ENCODE measurements at regions not wholly inside any gene's neighbourhood (a gene's known extent, or its start where the extent isn't known, plus 50 kb on each side); places are given as distances from the start of the nearest gene placed in this dataset.

DNA sequence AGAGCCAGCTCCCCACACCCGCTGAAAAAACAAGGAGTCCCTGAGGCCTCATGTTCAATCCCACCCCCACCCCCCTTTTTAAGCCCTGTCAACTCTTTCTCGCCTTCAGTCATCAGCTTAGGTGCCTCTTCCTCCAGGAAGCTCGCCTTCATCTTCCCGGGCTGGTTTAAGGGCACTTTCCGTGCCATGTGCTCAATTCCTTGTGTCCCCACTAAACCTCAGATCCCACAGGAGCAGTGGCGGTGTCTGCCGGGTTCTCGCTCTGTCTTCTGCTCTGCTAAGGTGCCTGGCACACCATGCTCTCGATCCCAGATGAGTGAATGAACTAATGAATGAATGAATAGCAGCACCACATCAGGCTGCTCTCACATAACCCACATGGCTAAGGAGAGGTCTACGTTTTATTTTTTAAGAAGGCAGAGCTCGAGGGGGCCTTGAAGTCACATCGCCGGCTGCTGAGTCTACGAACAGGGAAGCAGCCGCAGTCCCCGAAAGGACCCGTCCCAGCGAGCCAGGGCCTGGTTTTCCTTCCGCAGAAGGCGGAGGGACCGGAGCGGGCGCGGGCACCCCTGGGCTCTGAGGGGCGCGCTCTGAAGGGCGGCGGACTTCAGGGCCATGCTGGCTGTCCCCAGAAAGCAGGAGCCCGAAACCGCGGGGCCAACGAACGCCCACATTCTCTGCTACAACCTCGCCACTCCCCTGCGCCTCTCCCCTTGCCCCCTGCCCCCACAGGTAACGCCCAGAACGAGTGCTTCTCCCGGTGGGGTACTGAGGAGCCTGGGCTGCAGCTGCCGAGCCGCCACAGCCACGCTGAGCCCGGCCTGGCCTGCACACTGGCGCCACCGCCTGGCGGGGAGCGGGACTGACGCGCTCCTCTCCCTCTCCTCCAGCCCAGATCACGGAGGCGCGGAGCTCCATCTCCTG, 73.4 kb upstream of the KCNMA1 start:
- Histone ChIP-seq H3K9ac (peak overlapping the region; percentile 71), H3K9me3 (no peaks in the 10 kb centered on the region), H3K4me3 (peak overlapping the region; percentile 67), H3K4me1 (peaks cover 7% of the 10 kb centered on the region), H3K27me3 (no peaks in the 10 kb centered on the region), H3K36me3 (no peaks in the 10 kb centered on the region), H3K4me2 (peak overlapping the region; percentile 95), H3K27ac (peak overlapping the region; percentile 63), H4K20me1 (no peaks in the 10 kb centered on the region)
- TF ChIP-seq Cebpa-rat (IDR thresholded peaks at IDR 0.05) = no peak

- Histone ChIP-seq H3K27ac (no peak overlapping the region), H3K9ac (no peak overlapping the region), H3K27me3 (no peaks in the 10 kb centered on the region), H4K20me1 (no peaks in the 10 kb centered on the region), H3K4me2 (peak overlapping the region; percentile 95; the same call in 1 of the 2 replicates), H3K4me1 (peaks cover 7% of the 10 kb centered on the region), H3K36me3 (no peaks in the 10 kb centered on the region), H3K4me3 (no peak overlapping the region), H3K9me3 (no peaks in the 10 kb centered on the region)
- no peak for TF ChIP-seq Cebpa-rat (IDR thresholded peaks at IDR 0.05)
Measured at GRCh38 chr10:77710081-77710551, 72.5 kb upstream of the KCNMA1 start.

DNA sequence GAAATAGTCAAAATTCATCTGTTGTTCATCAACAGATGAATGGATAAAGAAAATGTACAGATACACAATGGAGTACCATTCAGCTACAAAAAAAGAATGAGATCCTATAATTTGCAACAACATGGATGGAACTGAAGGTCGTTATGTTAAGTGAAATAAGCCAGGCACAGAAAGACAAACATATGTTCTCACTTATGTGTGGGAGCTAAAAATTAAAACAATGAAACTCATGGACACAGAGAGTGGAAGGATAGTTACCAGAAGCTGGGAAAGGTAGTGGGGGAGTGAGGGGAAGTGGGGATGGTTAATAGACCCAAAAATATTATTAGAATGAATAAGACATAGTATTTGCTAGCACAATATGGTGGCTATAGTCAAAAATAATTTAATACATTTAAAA, 70.0 kb upstream of the KCNMA1 start:
- H3K9me3 ChIP-seq = no peaks in the 10 kb centered on the region
- TF ChIP-seq Cebpa-rat (IDR thresholded peaks at IDR 0.05) = no peak
- no peak overlapping the region for H3K9ac ChIP-seq
- no peak overlapping the region for H3K4me2 ChIP-seq
- no peak overlapping the region for H3K4me3 ChIP-seq
- H3K36me3 ChIP-seq = no peaks in the 10 kb centered on the region
- no peaks in the 10 kb centered on the region for H3K27me3 ChIP-seq
- no peaks in the 10 kb centered on the region for H4K20me1 ChIP-seq
- no peak overlapping the region for H3K27ac ChIP-seq
- peaks cover 7% of the 10 kb centered on the region for H3K4me1 ChIP-seq

DNA sequence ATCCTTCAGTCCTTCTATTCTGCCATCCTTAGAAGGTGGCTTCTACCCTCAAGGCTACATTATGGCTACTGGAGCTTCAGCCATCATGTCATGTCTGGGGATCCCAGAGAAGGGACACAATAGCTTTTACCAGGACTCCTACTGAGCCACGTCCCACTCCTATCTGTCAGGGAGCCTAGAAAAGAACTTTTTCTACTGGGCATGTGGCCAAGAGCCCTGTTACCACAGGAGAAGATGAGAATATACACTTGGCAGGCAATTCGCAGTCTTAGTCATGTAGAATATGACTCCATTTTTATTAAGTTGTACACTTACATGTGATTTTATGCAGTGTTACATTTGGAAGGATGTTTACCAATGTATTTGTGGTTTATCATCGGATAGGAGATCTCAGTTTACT, 64.6 kb upstream of the KCNMA1 start:
- no peak for TF ChIP-seq Cebpa-rat (IDR thresholded peaks at IDR 0.05)
- Histone ChIP-seq H3K4me1 (peaks cover 8% of the 10 kb centered on the region; the same call in 1 of the 2 replicates), H3K4me3 (no peak overlapping the region), H3K4me2 (no peak overlapping the region), H3K9me3 (no peaks in the 10 kb centered on the region), H4K20me1 (no peaks in the 10 kb centered on the region), H3K27ac (no peak overlapping the region), H3K27me3 (no peaks in the 10 kb centered on the region), H3K9ac (no peak overlapping the region), H3K36me3 (no peaks in the 10 kb centered on the region)

DNA sequence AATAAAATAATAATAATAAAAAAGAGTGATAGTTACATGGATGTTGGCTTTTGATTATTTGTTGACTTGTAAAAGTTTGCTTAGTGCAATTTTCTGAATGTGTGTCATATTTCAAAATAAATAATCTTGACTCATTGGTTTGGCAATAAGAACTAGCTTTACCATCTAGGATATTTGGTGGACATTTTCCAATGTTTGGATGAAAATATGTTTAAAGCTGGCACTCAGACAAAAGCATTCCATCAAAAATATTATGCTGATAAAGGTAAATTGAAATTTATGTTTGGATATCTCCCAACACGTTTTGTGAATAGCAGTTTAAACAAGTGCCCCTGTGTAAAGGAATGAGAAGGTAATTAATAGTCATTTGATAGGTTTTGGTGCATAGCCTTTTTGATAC, 62.5 kb upstream of the KCNMA1 start:
- no peaks in the 10 kb centered on the region for H3K36me3 ChIP-seq
- no peak overlapping the region for H3K27ac ChIP-seq
- H3K27me3 ChIP-seq = no peaks in the 10 kb centered on the region
- H3K4me1 ChIP-seq = peaks cover 8% of the 10 kb centered on the region; the same call in 1 of the 2 replicates
- H4K20me1 ChIP-seq = no peaks in the 10 kb centered on the region
- no peaks in the 10 kb centered on the region for H3K9me3 ChIP-seq
- no peak for TF ChIP-seq Cebpa-rat (IDR thresholded peaks at IDR 0.05)
- no peak overlapping the region for H3K4me3 ChIP-seq
- no peak overlapping the region for H3K4me2 ChIP-seq
- no peak overlapping the region for H3K9ac ChIP-seq

- no peak overlapping the region for H3K9ac ChIP-seq
- no peak overlapping the region for H3K4me3 ChIP-seq
- no peak overlapping the region for H3K4me2 ChIP-seq
- H3K4me1 ChIP-seq = peaks cover 8% of the 10 kb centered on the region; the same call in 1 of the 2 replicates
- no peak for TF ChIP-seq Cebpa-rat (IDR thresholded peaks at IDR 0.05)
- no peaks in the 10 kb centered on the region for H4K20me1 ChIP-seq
- no peaks in the 10 kb centered on the region for H3K27me3 ChIP-seq
- no peak overlapping the region for H3K27ac ChIP-seq
- no peaks in the 10 kb centered on the region for H3K36me3 ChIP-seq
- no peaks in the 10 kb centered on the region for H3K9me3 ChIP-seq
Measured at GRCh38 chr10:77699080-77699645, 61.6 kb upstream of the KCNMA1 start.

DNA sequence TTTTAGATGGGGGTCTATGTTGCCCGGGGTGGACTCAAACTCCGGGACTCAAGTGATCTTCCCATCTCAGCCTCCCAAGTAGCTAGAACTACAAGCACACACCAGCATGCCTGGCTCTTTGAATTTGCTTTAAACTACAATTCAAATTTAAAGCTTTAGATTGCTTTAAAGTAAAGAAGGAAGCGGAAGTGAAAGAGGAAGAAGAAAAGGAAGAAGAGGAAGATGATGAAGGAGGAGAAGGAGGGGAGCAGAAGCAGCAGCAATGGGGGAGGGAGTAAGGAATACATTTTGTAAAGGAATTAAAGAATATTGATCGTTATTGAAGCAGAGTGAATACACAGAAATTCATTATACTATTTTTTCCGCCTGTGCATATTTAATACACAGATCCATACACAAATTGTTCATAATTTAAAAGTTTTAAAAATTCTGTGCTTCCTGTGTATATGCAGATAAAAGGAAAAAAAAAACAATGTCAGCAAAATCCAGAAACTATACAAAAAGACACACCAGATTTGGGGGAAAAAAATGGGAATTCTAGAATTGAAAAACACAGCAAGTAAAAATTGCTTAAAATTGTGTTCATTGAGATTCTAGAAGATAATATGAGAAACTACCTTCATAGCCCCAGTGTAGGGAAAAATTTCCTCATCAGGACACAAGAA, 60.8 kb upstream of the KCNMA1 start:
- Histone ChIP-seq H3K9me3 (no peaks in the 10 kb centered on the region), H3K4me2 (peak overlapping the region; percentile 25; the same call in 1 of the 2 replicates), H4K20me1 (no peaks in the 10 kb centered on the region), H3K4me1 (peaks cover 8% of the 10 kb centered on the region; the same call in 1 of the 2 replicates), H3K27me3 (no peaks in the 10 kb centered on the region), H3K9ac (no peak overlapping the region), H3K36me3 (no peaks in the 10 kb centered on the region), H3K4me3 (no peak overlapping the region), H3K27ac (no peak overlapping the region)
- no peak for TF ChIP-seq Cebpa-rat (IDR thresholded peaks at IDR 0.05)

DNA sequence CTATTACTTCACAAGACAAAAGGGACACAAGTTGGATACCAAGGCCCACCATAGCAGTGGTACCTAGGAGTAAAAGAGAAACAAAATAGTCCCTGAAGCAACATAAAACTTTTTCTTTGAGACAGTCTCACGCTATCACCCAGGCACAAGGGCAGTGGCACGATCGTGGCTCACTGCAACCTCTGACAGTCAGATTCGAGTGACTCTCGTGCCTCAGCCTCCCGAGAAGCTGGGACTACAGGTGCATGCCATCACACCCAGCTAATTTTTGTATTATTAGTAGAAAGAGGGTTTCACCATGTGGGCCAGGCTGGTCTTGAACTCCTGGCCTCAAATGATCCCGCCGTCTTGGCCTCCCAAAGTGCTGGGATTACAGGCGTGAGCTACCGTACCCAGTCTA, 59.0 kb upstream of the KCNMA1 start:
- Histone ChIP-seq H3K9me3 (no peaks in the 10 kb centered on the region), H3K36me3 (no peaks in the 10 kb centered on the region), H3K27ac (no peak overlapping the region), H4K20me1 (no peaks in the 10 kb centered on the region), H3K4me2 (no peak overlapping the region), H3K4me1 (peaks cover 8% of the 10 kb centered on the region; the same call in 1 of the 2 replicates), H3K4me3 (no peak overlapping the region), H3K9ac (no peak overlapping the region), H3K27me3 (no peaks in the 10 kb centered on the region)
- TF ChIP-seq Cebpa-rat (IDR thresholded peaks at IDR 0.05) = no peak

DNA sequence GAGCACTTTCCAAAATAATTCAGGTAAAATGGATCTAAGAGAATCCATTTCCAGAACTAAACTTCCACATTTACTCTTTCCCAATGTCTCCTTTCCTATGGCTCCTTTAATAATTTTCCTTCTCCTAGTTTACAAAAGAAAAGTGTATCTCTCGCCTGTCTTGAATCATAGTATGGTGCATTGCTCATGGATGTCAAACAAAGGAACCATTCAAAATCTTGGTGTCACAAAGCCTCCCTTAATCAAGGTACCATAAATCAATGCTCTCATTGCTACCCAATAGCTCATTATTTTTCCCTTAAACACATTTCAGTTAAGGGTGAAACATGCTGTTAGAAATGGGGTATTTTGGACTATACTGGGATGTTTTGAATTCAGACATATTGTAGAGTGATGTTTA, 57.6 kb upstream of the KCNMA1 start:
- Histone ChIP-seq H3K36me3 (no peaks in the 10 kb centered on the region), H3K4me3 (no peak overlapping the region), H3K27ac (no peak overlapping the region), H4K20me1 (no peaks in the 10 kb centered on the region), H3K27me3 (no peaks in the 10 kb centered on the region), H3K9me3 (no peaks in the 10 kb centered on the region), H3K4me1 (peaks cover 8% of the 10 kb centered on the region; the same call in 1 of the 2 replicates), H3K4me2 (no peak overlapping the region), H3K9ac (no peak overlapping the region)
- TF ChIP-seq Cebpa-rat (IDR thresholded peaks at IDR 0.05) = no peak
